ENCODE measurements at regions not wholly inside any gene's neighbourhood (a gene's known extent, or its start where the extent isn't known, plus 50 kb on each side); places are given as distances from the start of the nearest gene placed in this dataset.

GRCh38 chr5:90066920-90067319, 342.6 kb downstream of the CETN3 start:
- TF ChIP-seq, protein P1, sequence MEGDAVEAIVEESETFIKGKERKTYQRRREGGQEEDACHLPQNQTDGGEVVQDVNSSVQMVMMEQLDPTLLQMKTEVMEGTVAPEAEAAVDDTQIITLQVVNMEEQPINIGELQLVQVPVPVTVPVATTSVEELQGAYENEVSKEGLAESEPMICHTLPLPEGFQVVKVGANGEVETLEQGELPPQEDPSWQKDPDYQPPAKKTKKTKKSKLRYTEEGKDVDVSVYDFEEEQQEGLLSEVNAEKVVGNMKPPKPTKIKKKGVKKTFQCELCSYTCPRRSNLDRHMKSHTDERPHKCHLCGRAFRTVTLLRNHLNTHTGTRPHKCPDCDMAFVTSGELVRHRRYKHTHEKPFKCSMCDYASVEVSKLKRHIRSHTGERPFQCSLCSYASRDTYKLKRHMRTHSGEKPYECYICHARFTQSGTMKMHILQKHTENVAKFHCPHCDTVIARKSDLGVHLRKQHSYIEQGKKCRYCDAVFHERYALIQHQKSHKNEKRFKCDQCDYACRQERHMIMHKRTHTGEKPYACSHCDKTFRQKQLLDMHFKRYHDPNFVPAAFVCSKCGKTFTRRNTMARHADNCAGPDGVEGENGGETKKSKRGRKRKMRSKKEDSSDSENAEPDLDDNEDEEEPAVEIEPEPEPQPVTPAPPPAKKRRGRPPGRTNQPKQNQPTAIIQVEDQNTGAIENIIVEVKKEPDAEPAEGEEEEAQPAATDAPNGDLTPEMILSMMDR (IDR thresholded peaks at IDR 0.05; ENCODE audit: insufficient read depth, low read depth, low read length) = no peak
- no peak for TF ChIP-seq EZH2 (IDR thresholded peaks at IDR 0.05; ENCODE audit: insufficient read depth, low read length)
